BLaER1 treated with 17β-estradiol and CSF1 and Interleukin-3, amounts not matched to agents 10 nM and 100 nM (cell line): ENCODE measurements at regions not wholly inside any gene's neighbourhood (a gene's known extent, or its start where the extent isn't known, plus 50 kb on each side); places are given as distances from the start of the nearest gene placed in this dataset.

Source experiments
- H3K27ac ChIP-seq, 11 experiments: shearing (Covaris generic); formaldehyde crosslinking; 2 replicates each; pipeline ENCODE4 v1.8.1; 2022
- H3K27me3 ChIP-seq, 11 experiments: shearing (Covaris generic); formaldehyde crosslinking; 2 replicates each; pipeline ENCODE4 v1.8.1; 2022
- H3K36me3 ChIP-seq, 11 experiments: shearing (Covaris generic); formaldehyde crosslinking; 2 replicates each; pipeline ENCODE4 v1.8.1; 2022
- H3K4me1 ChIP-seq, 10 experiments: shearing (Covaris generic); formaldehyde crosslinking; 2 replicates each; pipeline ENCODE4 v1.8.1; 2022
- H3K4me2 ChIP-seq, 11 experiments: shearing (Covaris generic); formaldehyde crosslinking; 2 replicates each; pipeline ENCODE4 v1.8.1; 2022
- H3K4me3 ChIP-seq, 10 experiments: shearing (Covaris generic); formaldehyde crosslinking; 2 replicates each; pipeline ENCODE4 v1.8.1; 2022
- H3K9ac ChIP-seq, 11 experiments: shearing (Covaris generic); formaldehyde crosslinking; 2 replicates each; pipeline ENCODE4 v1.8.1; 2022
- H3K9me3 ChIP-seq, 11 experiments: shearing (Covaris generic); formaldehyde crosslinking; replicated peaks in 1 of 11; 2 replicates each; pipeline ENCODE4 v1.8.1; 2022
- H4K20me1 ChIP-seq, 11 experiments: shearing (Covaris generic); formaldehyde crosslinking; 2 replicates each; pipeline ENCODE4 v1.8.1; 2022
- Cebpa-rat ChIP-seq, 11 experiments: shearing (Covaris generic); IDR thresholded peaks; 2 replicates each; pipeline ENCODE4 v1.8.1; 2022

DNA sequence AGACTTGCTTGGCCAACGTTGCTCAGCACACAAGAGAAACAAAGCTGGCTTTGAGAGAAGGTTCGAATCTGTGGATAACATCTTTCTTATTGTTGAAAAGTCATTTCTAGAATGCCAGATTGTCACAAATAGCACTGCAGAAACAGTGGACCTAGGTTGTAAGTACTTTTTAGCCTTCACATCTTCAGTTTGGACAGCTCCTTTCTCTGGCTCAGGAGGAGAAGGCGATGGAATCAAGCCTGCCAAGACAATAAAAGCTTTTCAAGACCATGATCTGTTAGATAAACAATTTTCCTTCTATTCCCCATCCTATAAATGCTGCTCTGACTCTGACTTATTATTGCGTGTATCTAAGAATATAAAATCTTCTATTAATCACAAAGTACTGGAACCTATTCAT is 615.2 kb upstream of the SEMA6A start:
- no peaks in the 10 kb centered on the region for H3K27me3 ChIP-seq
- no peaks in the 10 kb centered on the region for H3K36me3 ChIP-seq
- no peaks in the 10 kb centered on the region for H3K9me3 ChIP-seq
- no peak overlapping the region for H3K4me3 ChIP-seq
- peaks cover 0 to 35% (median 0%) of the 10 kb centered on the region in 10 experiments; a peak in 6 of 20 replicates for H3K4me1 ChIP-seq
- H4K20me1 ChIP-seq = no peaks in the 10 kb centered on the region
- no peak for TF ChIP-seq Cebpa-rat (IDR thresholded peaks at IDR 0.05)
- no peak overlapping the region for H3K27ac ChIP-seq
- H3K9ac ChIP-seq = no peak overlapping the region
- no peak overlapping the region for H3K4me2 ChIP-seq

DNA sequence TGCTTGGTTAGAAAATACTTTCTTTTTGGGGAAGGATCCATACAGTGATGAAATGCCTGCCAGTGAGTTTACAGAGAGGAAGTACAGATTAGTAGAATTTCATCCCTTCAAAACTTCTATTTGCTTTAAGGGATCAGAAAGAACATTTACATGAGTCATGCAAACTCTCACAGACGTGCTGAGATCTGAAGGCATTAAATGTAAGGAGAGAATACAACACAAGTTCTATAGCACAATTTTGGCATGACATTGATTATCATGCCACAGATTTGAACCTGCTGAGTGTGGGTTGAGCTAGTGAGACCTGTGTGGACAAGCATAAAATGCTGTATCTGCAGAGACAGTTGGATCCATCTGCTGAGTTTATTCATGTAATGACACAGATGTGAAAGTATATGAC is 613.6 kb upstream of the SEMA6A start:
- H4K20me1 ChIP-seq = no peaks in the 10 kb centered on the region
- no peak overlapping the region for H3K27ac ChIP-seq
- peak overlapping the region in 2 of 11 experiments; percentile 58 to 75; a peak in 4 of 22 replicates for H3K4me2 ChIP-seq
- TF ChIP-seq Cebpa-rat (IDR thresholded peaks at IDR 0.05) = no peak
- H3K4me3 ChIP-seq = no peak overlapping the region
- H3K27me3 ChIP-seq = no peaks in the 10 kb centered on the region
- H3K4me1 ChIP-seq = peaks cover 0 to 35% (median 0%) of the 10 kb centered on the region in 10 experiments; a peak in 6 of 20 replicates
- H3K36me3 ChIP-seq = no peaks in the 10 kb centered on the region
- H3K9ac ChIP-seq = no peak overlapping the region
- no peaks in the 10 kb centered on the region for H3K9me3 ChIP-seq

DNA sequence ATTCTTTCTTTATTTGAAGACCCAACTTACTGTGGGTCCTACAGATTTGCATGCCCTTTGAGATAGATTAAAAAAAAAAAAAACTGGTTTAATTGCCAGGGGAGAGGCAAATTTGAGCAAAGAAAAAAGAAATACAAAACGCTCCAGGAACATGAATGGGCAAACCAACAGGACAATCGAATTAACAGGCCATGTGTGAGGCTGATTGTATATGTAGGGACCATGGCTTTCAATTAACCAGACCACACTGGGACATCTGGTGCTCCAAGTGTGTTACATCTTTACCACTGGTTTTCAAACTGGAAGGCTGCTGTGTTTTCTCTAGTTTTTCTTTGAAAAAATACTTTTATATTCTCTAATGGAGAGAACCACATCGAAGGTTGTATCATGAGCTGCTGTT is 612.1 kb upstream of the SEMA6A start:
- H3K9me3 ChIP-seq = no peaks in the 10 kb centered on the region
- H3K4me1 ChIP-seq = peaks cover 0 to 32% (median 0%) of the 10 kb centered on the region in 10 experiments; a peak in 6 of 20 replicates

DNA sequence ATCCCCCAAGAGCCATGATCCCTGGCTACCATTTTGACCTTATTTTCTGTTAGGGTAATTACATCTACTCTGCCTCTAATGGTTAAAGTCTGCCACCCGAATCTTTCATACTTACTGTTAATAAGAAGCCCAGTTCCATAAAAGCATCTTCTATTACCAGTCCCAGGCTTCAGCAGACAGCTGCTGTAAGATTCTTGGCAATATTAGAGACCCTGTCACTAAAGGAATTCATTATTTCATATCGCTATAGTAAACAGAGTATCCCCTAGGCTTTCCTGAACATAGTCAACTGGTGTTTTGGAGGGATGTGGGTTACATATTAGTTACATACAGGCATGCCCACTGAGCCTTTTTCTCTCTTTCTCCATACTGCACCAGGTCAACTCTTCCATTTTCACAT is 608.7 kb upstream of the SEMA6A start:
- H3K27ac ChIP-seq = no peak overlapping the region
- peaks cover 0 to 13% (median 0%) of the 10 kb centered on the region in 10 experiments; a peak in 6 of 20 replicates for H3K4me1 ChIP-seq
- H3K4me2 ChIP-seq = no peak overlapping the region
- no peak overlapping the region for H3K9ac ChIP-seq
- H3K9me3 ChIP-seq = no peaks in the 10 kb centered on the region
- no peaks in the 10 kb centered on the region for H3K27me3 ChIP-seq
- no peak for TF ChIP-seq Cebpa-rat (IDR thresholded peaks at IDR 0.05)
- H3K4me3 ChIP-seq = no peak overlapping the region
- no peaks in the 10 kb centered on the region for H3K36me3 ChIP-seq
- H4K20me1 ChIP-seq = no peaks in the 10 kb centered on the region

More for the DNA sequence above, 612.1 kb upstream of the SEMA6A start:
- H3K27me3 ChIP-seq = no peaks in the 10 kb centered on the region
- H3K27ac ChIP-seq = no peak overlapping the region
- no peaks in the 10 kb centered on the region for H3K36me3 ChIP-seq
- H3K4me3 ChIP-seq = no peak overlapping the region
- no peak for TF ChIP-seq Cebpa-rat (IDR thresholded peaks at IDR 0.05)
- no peaks in the 10 kb centered on the region for H4K20me1 ChIP-seq
- no peak overlapping the region for H3K9ac ChIP-seq
- H3K4me2 ChIP-seq = no peak overlapping the region

DNA sequence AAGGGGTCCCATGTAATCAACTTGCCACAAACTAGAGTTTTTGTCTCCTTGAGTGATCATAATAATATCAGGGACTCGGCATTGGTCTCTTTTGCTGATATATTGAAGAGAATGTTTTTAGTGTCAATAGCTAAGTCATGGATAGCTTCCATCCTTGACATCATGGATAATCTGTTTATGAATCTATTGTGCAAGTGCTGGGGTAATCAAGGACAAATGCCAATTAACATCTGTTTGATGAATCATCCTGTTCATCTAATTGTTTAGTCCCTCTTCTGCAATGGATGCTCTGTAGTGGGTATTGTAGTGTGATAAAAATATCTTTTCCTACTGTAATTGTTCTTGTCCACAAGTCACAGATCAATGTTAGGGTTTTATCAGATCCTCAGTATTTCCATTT is 607.5 kb upstream of the SEMA6A start:
- no peak for TF ChIP-seq Cebpa-rat (IDR thresholded peaks at IDR 0.05)
- Histone ChIP-seq H3K36me3 (no peaks in the 10 kb centered on the region), H3K4me1 (peaks cover 0 to under 1% (median 0%) of the 10 kb centered on the region in 10 experiments; a peak in 1 of 20 replicates), H3K9me3 (no peaks in the 10 kb centered on the region), H3K4me3 (no peak overlapping the region), H3K4me2 (no peak overlapping the region), H4K20me1 (no peaks in the 10 kb centered on the region), H3K27ac (no peak overlapping the region), H3K27me3 (no peaks in the 10 kb centered on the region), H3K9ac (no peak overlapping the region)

DNA sequence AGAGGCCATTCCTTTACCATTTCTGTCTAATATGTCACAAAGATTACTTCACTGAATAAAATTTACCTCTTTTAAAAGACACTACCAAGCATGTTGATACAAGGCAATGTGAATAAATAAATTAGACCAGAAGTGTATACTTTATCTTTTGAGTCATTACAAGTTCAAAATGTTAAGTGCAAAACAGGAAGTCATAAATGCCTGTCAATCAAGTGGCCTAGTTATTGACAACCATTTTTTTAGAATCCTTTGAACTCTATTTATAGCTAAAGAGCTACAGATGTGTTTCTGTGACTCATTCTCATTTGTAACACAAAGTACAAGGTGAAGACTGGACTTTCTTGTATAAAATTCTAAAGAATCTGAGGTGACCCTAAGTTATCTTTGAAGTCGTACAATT is 602.7 kb upstream of the SEMA6A start:
- H3K27me3 ChIP-seq = no peaks in the 10 kb centered on the region
- no peak for TF ChIP-seq Cebpa-rat (IDR thresholded peaks at IDR 0.05)
- H3K36me3 ChIP-seq = no peaks in the 10 kb centered on the region
- H3K4me2 ChIP-seq = no peak overlapping the region
- H3K4me1 ChIP-seq = no peaks in the 10 kb centered on the region
- no peaks in the 10 kb centered on the region for H3K9me3 ChIP-seq
- H3K4me3 ChIP-seq = no peak overlapping the region
- no peaks in the 10 kb centered on the region for H4K20me1 ChIP-seq
- H3K27ac ChIP-seq = no peak overlapping the region
- H3K9ac ChIP-seq = no peak overlapping the region

DNA sequence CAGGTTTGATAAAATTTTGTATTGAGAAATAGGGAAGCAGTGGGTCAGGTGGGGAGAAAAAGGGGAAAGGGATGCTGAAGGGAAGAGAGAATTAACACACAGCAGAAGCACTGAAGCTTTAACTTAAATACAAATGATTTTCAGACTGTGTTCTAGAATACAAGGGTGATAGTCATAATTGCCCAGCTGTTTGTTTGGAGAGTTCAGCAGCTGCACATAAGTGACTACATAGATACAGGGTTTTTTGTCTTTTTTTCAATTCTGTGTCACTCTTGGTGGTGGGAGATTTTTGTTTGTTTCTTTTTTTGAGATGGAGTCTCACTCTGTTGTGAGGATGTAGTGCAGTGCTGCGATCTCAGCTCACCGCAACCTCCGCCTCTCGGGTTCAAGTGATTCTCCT is 590.4 kb upstream of the SEMA6A start:
- H3K9me3 ChIP-seq = no peaks in the 10 kb centered on the region; a peak in 1 of 22 replicates
- H3K9ac ChIP-seq = no peak overlapping the region
- no peak overlapping the region for H3K27ac ChIP-seq
- H3K36me3 ChIP-seq = no peaks in the 10 kb centered on the region
- no peaks in the 10 kb centered on the region for H3K4me1 ChIP-seq
- TF ChIP-seq Cebpa-rat (IDR thresholded peaks at IDR 0.05) = no peak
- H3K4me3 ChIP-seq = no peak overlapping the region
- no peaks in the 10 kb centered on the region for H4K20me1 ChIP-seq
- H3K27me3 ChIP-seq = no peaks in the 10 kb centered on the region
- no peak overlapping the region for H3K4me2 ChIP-seq

DNA sequence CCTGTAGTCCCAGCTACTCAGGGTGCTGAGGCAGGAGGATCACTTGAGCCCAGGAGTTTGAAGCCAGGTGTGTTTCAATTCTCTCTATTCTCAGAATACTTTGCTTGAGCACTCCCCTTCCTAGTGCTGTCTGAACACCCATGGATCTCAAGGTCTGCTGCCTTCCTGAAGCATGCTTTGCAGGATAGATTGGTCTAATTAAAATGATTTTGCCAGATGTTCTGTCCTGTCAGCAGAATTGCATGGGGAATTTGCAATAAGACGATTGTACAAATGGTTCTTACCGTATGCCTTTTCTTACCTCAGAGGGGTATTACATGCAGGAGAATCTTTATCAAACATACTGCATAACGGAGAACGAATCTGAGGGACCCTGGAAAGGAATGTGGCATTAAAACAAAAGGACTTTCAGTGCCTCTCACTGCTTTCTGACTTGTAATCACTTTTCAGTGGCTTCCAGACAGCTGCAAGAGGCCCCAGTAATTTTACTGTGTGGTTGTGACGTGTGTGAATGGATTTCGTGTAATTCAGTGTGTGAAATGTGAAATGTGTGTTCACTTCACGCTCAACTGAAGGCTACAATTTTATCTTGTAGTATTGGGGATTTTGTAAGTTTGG is 587.2 kb upstream of the SEMA6A start:
- H3K27me3 ChIP-seq = no peaks in the 10 kb centered on the region
- no peaks in the 10 kb centered on the region for H3K36me3 ChIP-seq
- H3K27ac ChIP-seq = no peak overlapping the region
- no peak for TF ChIP-seq Cebpa-rat (IDR thresholded peaks at IDR 0.05)
- no peak overlapping the region for H3K4me2 ChIP-seq
- no peaks in the 10 kb centered on the region for H4K20me1 ChIP-seq
- H3K4me3 ChIP-seq = no peak overlapping the region
- H3K9ac ChIP-seq = no peak overlapping the region
- no peaks in the 10 kb centered on the region for H3K9me3 ChIP-seq
- H3K4me1 ChIP-seq = no peaks in the 10 kb centered on the region

DNA sequence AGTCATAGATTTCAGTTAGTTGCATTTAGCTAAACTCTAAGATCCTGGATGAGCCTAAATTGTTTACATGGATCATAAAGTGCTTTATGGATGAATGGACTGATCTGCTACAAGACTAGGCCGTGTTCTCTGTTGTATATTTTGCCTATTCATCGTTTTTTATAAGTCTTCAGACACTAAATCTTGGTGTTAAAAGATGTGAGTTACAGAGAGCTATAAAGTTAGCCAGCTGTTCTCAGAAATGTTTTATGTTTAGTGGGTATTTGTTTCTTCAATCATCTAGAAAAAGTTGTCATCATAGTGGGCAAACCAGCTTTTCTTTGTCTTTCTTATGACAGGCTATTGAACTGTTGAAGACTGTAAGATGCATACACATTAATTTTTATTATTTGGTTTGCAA is 585.8 kb upstream of the SEMA6A start:
- no peak for TF ChIP-seq Cebpa-rat (IDR thresholded peaks at IDR 0.05)
- H3K27me3 ChIP-seq = no peaks in the 10 kb centered on the region
- H3K4me1 ChIP-seq = no peaks in the 10 kb centered on the region
- H3K9me3 ChIP-seq = peaks cover 0 to 3% (median 0%) of the 10 kb centered on the region in 11 experiments; a peak in 1 of 22 replicates
- no peak overlapping the region for H3K4me3 ChIP-seq
- no peak overlapping the region for H3K4me2 ChIP-seq
- H3K36me3 ChIP-seq = no peaks in the 10 kb centered on the region
- H4K20me1 ChIP-seq = no peaks in the 10 kb centered on the region
- H3K27ac ChIP-seq = no peak overlapping the region
- no peak overlapping the region for H3K9ac ChIP-seq

DNA sequence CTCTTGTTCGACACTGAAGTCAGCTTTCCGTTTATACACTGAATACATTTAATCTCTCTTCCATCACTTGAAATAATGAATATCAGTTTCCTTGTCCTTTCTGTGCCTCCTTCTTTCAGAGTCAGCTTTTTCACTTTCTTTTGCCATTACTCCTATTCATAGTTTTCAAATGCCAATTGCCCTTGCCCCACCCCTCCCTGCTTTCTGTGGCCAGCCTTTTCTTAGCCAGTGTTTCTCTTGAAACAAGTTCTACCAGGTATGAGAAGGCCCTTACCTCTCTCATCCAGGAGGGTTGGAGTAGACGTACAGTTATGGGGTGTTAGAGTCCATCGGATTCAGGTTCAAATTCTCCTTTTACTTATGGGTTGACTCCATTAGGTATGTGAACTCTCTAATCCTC is 574.7 kb upstream of the SEMA6A start:
- TF ChIP-seq Cebpa-rat (IDR thresholded peaks at IDR 0.05) = no peak
- Histone ChIP-seq H3K9ac (no peak overlapping the region), H3K36me3 (no peaks in the 10 kb centered on the region), H3K27ac (no peak overlapping the region), H3K4me2 (no peak overlapping the region), H3K4me3 (no peak overlapping the region), H3K27me3 (no peaks in the 10 kb centered on the region), H4K20me1 (no peaks in the 10 kb centered on the region), H3K4me1 (peaks cover 0 to 7% (median 0%) of the 10 kb centered on the region in 10 experiments; a peak in 3 of 20 replicates), H3K9me3 (no peaks in the 10 kb centered on the region)
